Hepatocyte (in vitro differentiated cells): ENCODE measurements at regions not wholly inside any gene's neighbourhood (a gene's known extent, or its start where the extent isn't known, plus 50 kb on each side); places are given as distances from the start of the nearest gene placed in this dataset.

Source experiments
- DNase-seq: peaks from one replicate; pipeline ENCODE4 v3.0.0-alpha.2; 2016; ENCODE audit warnings: low spot score
- H2AFZ ChIP-seq: fragments of 200-600 bp; sonication (generic); 2 replicates; pipeline ENCODE4 v1.6.0; 2016; ENCODE audit warnings: antibody characterized with exemption, mild to moderate bottlenecking
- H3K27ac ChIP-seq: fragments of 200-600 bp; sonication (generic); 2 replicates; pipeline ENCODE4 v1.5.1; 2016; ENCODE audit warnings: mild to moderate bottlenecking
- H3K27me3 ChIP-seq: fragments of 200-600 bp; sonication (generic); 2 replicates; pipeline ENCODE4 v1.6.1; 2016
- H3K36me3 ChIP-seq: fragments of 200-600 bp; sonication (generic); replicated peaks from 2 replicates; pipeline ENCODE4 v1.5.1; 2016; ENCODE audit warnings: low read depth; ENCODE audit not compliant: insufficient read depth
- H3K4me1 ChIP-seq: fragments of 200-600 bp; sonication (generic); 2 replicates; pipeline ENCODE4 v1.5.1; 2016; ENCODE audit warnings: mild to moderate bottlenecking, moderate library complexity; ENCODE audit not compliant: insufficient read depth
- H3K4me2 ChIP-seq: fragments of 200-600 bp; sonication (generic); 2 replicates; pipeline ENCODE4 v1.6.0; 2016
- H3K4me3 ChIP-seq: fragments of 200-600 bp; sonication (generic); 2 replicates; pipeline ENCODE4 v1.5.1; 2016; ENCODE audit warnings: mild to moderate bottlenecking
- H3K79me2 ChIP-seq: fragments of 200-600 bp; sonication (generic); 2 replicates; pipeline ENCODE4 v1.6.0; 2017; ENCODE audit warnings: mild to moderate bottlenecking
- H3K9me2 ChIP-seq: fragments of 200-600 bp; sonication (generic); replicated peaks from 2 replicates; pipeline ENCODE4 v1.6.0; 2017; ENCODE audit warnings: mild to moderate bottlenecking; ENCODE audit not compliant: insufficient read depth
- H3K9me3 ChIP-seq: fragments of 200-600 bp; sonication (generic); 2 replicates; pipeline ENCODE4 v1.5.1; 2016; ENCODE audit warnings: low read depth, mild to moderate bottlenecking
- H4K20me1 ChIP-seq: fragments of 200-600 bp; sonication (generic); 2 replicates; pipeline ENCODE4 v1.6.0; 2016; ENCODE audit warnings: mild to moderate bottlenecking; ENCODE audit not compliant: insufficient read depth, poor library complexity, severe bottlenecking
- CTCF ChIP-seq: fragments of 200-600 bp; sonication (generic); IDR thresholded peaks from 2 replicates; pipeline ENCODE4 v1.5.1; 2016; ENCODE audit warnings: antibody characterized with exemption, mild to moderate bottlenecking; ENCODE audit not compliant: poor library complexity
- EZH2 ChIP-seq: fragments of 200-600 bp; sonication (generic); IDR thresholded peaks from 2 replicates; pipeline ENCODE4 v1.6.1; 2016; ENCODE audit warnings: antibody characterized with exemption, mild to moderate bottlenecking, borderline replicate concordance
- EZH2phosphoT487 ChIP-seq: fragments of 200-600 bp; sonication (generic); IDR thresholded peaks from one replicate; pipeline ENCODE4 v1.6.1; 2018; ENCODE audit warnings: antibody characterized with exemption, mild to moderate bottlenecking, low read depth, moderate library complexity; ENCODE audit not compliant: unreplicated experiment, severe bottlenecking
- WGBS: methylation state at CpG from one replicate; pipeline ENCODE4 v1.1.6; 2016; ENCODE audit warnings: low lambda C conversion rate; ENCODE audit errors: missing lambda C conversion rate; 5-methylcytosine and 5-hydroxymethylcytosine counted together

GRCh38 chr4:144495944-144496343, 150.0 kb upstream of the HHIP start:
- Histone ChIP-seq H3K9me3 (no peaks in the 10 kb centered on the region), H4K20me1 (no peaks in the 10 kb centered on the region), H3K4me1 (no peaks in the 10 kb centered on the region), H3K36me3 (no peaks in the 10 kb centered on the region), H3K4me3 (no peak overlapping the region), H3K9me2 (no peaks in the 10 kb centered on the region), H2AFZ (no peak overlapping the region), H3K27ac (no peak overlapping the region), H3K4me2 (no peak overlapping the region), H3K79me2 (no peaks in the 10 kb centered on the region), H3K27me3 (no peaks in the 10 kb centered on the region)
- DNase-seq = no peak
- WGBS = 98% methylated on average over 2 of the region's 2 CpGs
- no peak for TF ChIP-seq CTCF
- no peak for TF ChIP-seq EZH2
- TF ChIP-seq EZH2phosphoT487 = no peak

- H3K27ac ChIP-seq = no peak overlapping the region
- H3K9me2 ChIP-seq = no peaks in the 10 kb centered on the region
- H3K27me3 ChIP-seq = no peaks in the 10 kb centered on the region
- no peaks in the 10 kb centered on the region for H4K20me1 ChIP-seq
- H3K9me3 ChIP-seq = no peaks in the 10 kb centered on the region
- TF ChIP-seq CTCF = no peak
- TF ChIP-seq EZH2 = no peak
- no peak for TF ChIP-seq EZH2phosphoT487
- no peak overlapping the region for H3K4me3 ChIP-seq
- no peaks in the 10 kb centered on the region for H3K4me1 ChIP-seq
- no peak overlapping the region for H2AFZ ChIP-seq
- H3K4me2 ChIP-seq = no peak overlapping the region
- DNase-seq = no peak
- no peaks in the 10 kb centered on the region for H3K79me2 ChIP-seq
- H3K36me3 ChIP-seq = no peaks in the 10 kb centered on the region
Observed at GRCh38 chr4:144499777-144500176, 146.2 kb upstream of the HHIP start.

GRCh38 chr4:144501231-144501780, 144.7 kb upstream of the HHIP start:
- H4K20me1 ChIP-seq = no peaks in the 10 kb centered on the region
- H3K4me1 ChIP-seq = no peaks in the 10 kb centered on the region
- H3K9me3 ChIP-seq = no peaks in the 10 kb centered on the region
- no peak for DNase-seq
- H2AFZ ChIP-seq = no peak overlapping the region
- H3K27me3 ChIP-seq = no peaks in the 10 kb centered on the region
- H3K4me2 ChIP-seq = no peak overlapping the region
- H3K9me2 ChIP-seq = no peaks in the 10 kb centered on the region
- 93% methylated on average over 1 of the region's 1 CpG for WGBS
- no peak overlapping the region for H3K4me3 ChIP-seq
- no peak for TF ChIP-seq CTCF
- H3K27ac ChIP-seq = no peak overlapping the region
- no peaks in the 10 kb centered on the region for H3K79me2 ChIP-seq
- H3K36me3 ChIP-seq = no peaks in the 10 kb centered on the region

GRCh38 chr4:144504883-144505282, 141.1 kb upstream of the HHIP start:
- H3K27me3 ChIP-seq = no peaks in the 10 kb centered on the region
- H3K4me1 ChIP-seq = no peaks in the 10 kb centered on the region
- H3K27ac ChIP-seq = no peak overlapping the region
- no peak overlapping the region for H3K4me3 ChIP-seq
- H3K9me3 ChIP-seq = no peaks in the 10 kb centered on the region
- no peak for DNase-seq
- no peaks in the 10 kb centered on the region for H3K36me3 ChIP-seq
- TF ChIP-seq CTCF (no peak), EZH2phosphoT487 (no peak), EZH2 (no peak)
- no peaks in the 10 kb centered on the region for H3K79me2 ChIP-seq
- 65% methylated on average over 4 of the region's 4 CpGs for WGBS
- H3K9me2 ChIP-seq = no peaks in the 10 kb centered on the region
- no peak overlapping the region for H2AFZ ChIP-seq
- H3K4me2 ChIP-seq = no peak overlapping the region
- H4K20me1 ChIP-seq = no peaks in the 10 kb centered on the region
